ENCODE measurements at regions not wholly inside any gene's neighbourhood (a gene's known extent, or its start where the extent isn't known, plus 50 kb on each side); places are given as distances from the start of the nearest gene placed in this dataset.

- Histone ChIP-seq H3K36me3 (replicated peaks; ENCODE audit: control insufficient read depth, insufficient read depth, low read length) (no peaks in the 10 kb centered on the region), H3K27me3 (ENCODE audit: control insufficient read depth, insufficient read depth, low read length) (no peaks in the 10 kb centered on the region), H3K4me3 (ENCODE audit: insufficient read depth, low read depth, low read length) (no peak overlapping the region)
- DNase-seq, result no peak
These were observed 273.1 kb downstream of the ACTL7B start for GRCh38 chr9:108582726-108583125.

GRCh38 chr9:108579757-108580439 is 275.9 kb downstream of the ACTL7B start:
- Histone ChIP-seq H3K27me3 (ENCODE audit: control insufficient read depth, insufficient read depth, low read length) (no peaks in the 10 kb centered on the region), H3K36me3 (replicated peaks; ENCODE audit: control insufficient read depth, insufficient read depth, low read length) (no peaks in the 10 kb centered on the region), H3K4me3 (ENCODE audit: insufficient read depth, low read depth, low read length) (no peak overlapping the region)
- DNase-seq, result no peak

- no peak overlapping the region for H3K4me3 ChIP-seq (ENCODE audit: insufficient read depth, low read depth, low read length)
- no peak for DNase-seq
- H3K27me3 ChIP-seq (ENCODE audit: control insufficient read depth, insufficient read depth, low read length), result no peaks in the 10 kb centered on the region
These were observed 280.5 kb downstream of the ACTL7B start for GRCh38 chr9:108575276-108575675.

GRCh38 chr9:108569624-108570023 is 286.2 kb downstream of the ACTL7B start:
- DNase-seq, result no peak
- H3K27me3 ChIP-seq (ENCODE audit: control insufficient read depth, insufficient read depth, low read length), result no peaks in the 10 kb centered on the region
- H3K36me3 ChIP-seq (replicated peaks; ENCODE audit: control insufficient read depth, insufficient read depth, low read length), result no peaks in the 10 kb centered on the region
- H3K4me3 ChIP-seq (ENCODE audit: insufficient read depth, low read depth, low read length), result no peak overlapping the region

More at GRCh38 chr9:108575276-108575675, 280.5 kb downstream of the ACTL7B start:
- H3K36me3 ChIP-seq (replicated peaks; ENCODE audit: control insufficient read depth, insufficient read depth, low read length), result no peaks in the 10 kb centered on the region

GRCh38 chr9:108568093-108568492 is 287.7 kb downstream of the ACTL7B start:
- H3K27me3 ChIP-seq (ENCODE audit: control insufficient read depth, insufficient read depth, low read length), result no peaks in the 10 kb centered on the region
- no peaks in the 10 kb centered on the region for H3K36me3 ChIP-seq (replicated peaks; ENCODE audit: control insufficient read depth, insufficient read depth, low read length)
- no peak for DNase-seq
- H3K4me3 ChIP-seq (ENCODE audit: insufficient read depth, low read depth, low read length), result no peak overlapping the region

GRCh38 chr9:108567571-108567970 is 288.2 kb downstream of the ACTL7B start:
- no peaks in the 10 kb centered on the region for H3K27me3 ChIP-seq (ENCODE audit: control insufficient read depth, insufficient read depth, low read length)
- H3K36me3 ChIP-seq (replicated peaks; ENCODE audit: control insufficient read depth, insufficient read depth, low read length), result no peaks in the 10 kb centered on the region
- no peak for DNase-seq
- no peak overlapping the region for H3K4me3 ChIP-seq (ENCODE audit: insufficient read depth, low read depth, low read length)

- Histone ChIP-seq H3K36me3 (replicated peaks; ENCODE audit: control insufficient read depth, insufficient read depth, low read length) (no peaks in the 10 kb centered on the region), H3K4me3 (ENCODE audit: insufficient read depth, low read depth, low read length) (no peak overlapping the region), H3K27me3 (ENCODE audit: control insufficient read depth, insufficient read depth, low read length) (no peaks in the 10 kb centered on the region)
- DNase-seq, result peak; percentile 47
These were observed 290.0 kb downstream of the ACTL7B start for GRCh38 chr9:108565651-108566378.

GRCh38 chr9:108562176-108562575 is 293.6 kb downstream of the ACTL7B start:
- no peak for DNase-seq
- Histone ChIP-seq H3K27me3 (ENCODE audit: control insufficient read depth, insufficient read depth, low read length) (no peaks in the 10 kb centered on the region), H3K4me3 (ENCODE audit: insufficient read depth, low read depth, low read length) (no peak overlapping the region), H3K36me3 (replicated peaks; ENCODE audit: control insufficient read depth, insufficient read depth, low read length) (no peaks in the 10 kb centered on the region)

GRCh38 chr9:108559432-108559831 is 296.4 kb downstream of the ACTL7B start:
- H3K27me3 ChIP-seq (ENCODE audit: control insufficient read depth, insufficient read depth, low read length), result no peaks in the 10 kb centered on the region
- no peaks in the 10 kb centered on the region for H3K36me3 ChIP-seq (replicated peaks; ENCODE audit: control insufficient read depth, insufficient read depth, low read length)
- H3K4me3 ChIP-seq (ENCODE audit: insufficient read depth, low read depth, low read length), result no peak overlapping the region
- no peak for DNase-seq

GRCh38 chr9:108554831-108555230 is 301.0 kb downstream of the ACTL7B start:
- no peak overlapping the region for H3K4me3 ChIP-seq (ENCODE audit: insufficient read depth, low read depth, low read length)
- H3K27me3 ChIP-seq (ENCODE audit: control insufficient read depth, insufficient read depth, low read length), result no peaks in the 10 kb centered on the region
- DNase-seq, result no peak
- H3K36me3 ChIP-seq (replicated peaks; ENCODE audit: control insufficient read depth, insufficient read depth, low read length), result no peaks in the 10 kb centered on the region

GRCh38 chr9:108553111-108553635 is 302.6 kb downstream of the ACTL7B start:
- no peak overlapping the region for H3K4me3 ChIP-seq (ENCODE audit: insufficient read depth, low read depth, low read length)
- DNase-seq, result no peak
- no peaks in the 10 kb centered on the region for H3K36me3 ChIP-seq (replicated peaks; ENCODE audit: control insufficient read depth, insufficient read depth, low read length)
- no peaks in the 10 kb centered on the region for H3K27me3 ChIP-seq (ENCODE audit: control insufficient read depth, insufficient read depth, low read length)

- no peak overlapping the region for H3K4me3 ChIP-seq (ENCODE audit: insufficient read depth, low read depth, low read length)
- no peaks in the 10 kb centered on the region for H3K36me3 ChIP-seq (replicated peaks; ENCODE audit: control insufficient read depth, insufficient read depth, low read length)
- no peak for DNase-seq
- no peaks in the 10 kb centered on the region for H3K27me3 ChIP-seq (ENCODE audit: control insufficient read depth, insufficient read depth, low read length)
These were observed 303.2 kb downstream of the ACTL7B start for GRCh38 chr9:108552459-108553040.

- no peaks in the 10 kb centered on the region for H3K36me3 ChIP-seq (replicated peaks; ENCODE audit: control insufficient read depth, insufficient read depth, low read length)
- no peak for DNase-seq
- H3K4me3 ChIP-seq (ENCODE audit: insufficient read depth, low read depth, low read length), result no peak overlapping the region
- no peaks in the 10 kb centered on the region for H3K27me3 ChIP-seq (ENCODE audit: control insufficient read depth, insufficient read depth, low read length)
These were observed 304.6 kb downstream of the ACTL7B start for GRCh38 chr9:108551030-108551841.

GRCh38 chr9:108550106-108550505 is 305.7 kb downstream of the ACTL7B start:
- Histone ChIP-seq H3K27me3 (ENCODE audit: control insufficient read depth, insufficient read depth, low read length) (no peaks in the 10 kb centered on the region), H3K36me3 (replicated peaks; ENCODE audit: control insufficient read depth, insufficient read depth, low read length) (no peaks in the 10 kb centered on the region), H3K4me3 (ENCODE audit: insufficient read depth, low read depth, low read length) (no peak overlapping the region)
- no peak for DNase-seq
